NOMO-1 (cell line): ENCODE measurements at regions not wholly inside any gene's neighbourhood (a gene's known extent, or its start where the extent isn't known, plus 50 kb on each side); places are given as distances from the start of the nearest gene placed in this dataset.
"Not testable (repeated sequence)": the region's sequence is repeated elsewhere in the genome, so short reads cannot be mapped to it uniquely, and the experiment has no call there.

Experiments
- DNase-seq, 2 experiments: peaks; one replicate each; lab custom pipeline; 2025; ENCODE audit not compliant: unreplicated experiment in 2 of 2; lab: John Stamatoyannopoulos, UW

GRCh38 chr22:44566911-44567310 is 68.9 kb upstream of the RTL6 start:
- DNase-seq = no peak

- DNase-seq = not testable (repeated sequence)
Observed at GRCh38 chr22:44562651-44563050, 64.6 kb upstream of the RTL6 start.

- DNase-seq = no peak
Observed at GRCh38 chr22:44561139-44561840, 63.3 kb upstream of the RTL6 start.

- not testable (repeated sequence) for DNase-seq
Observed at GRCh38 chr22:44558671-44559070, 60.6 kb upstream of the RTL6 start.

- not testable (repeated sequence) for DNase-seq
Observed at GRCh38 chr22:44557872-44558271, 59.8 kb upstream of the RTL6 start.

- DNase-seq = no peak
Observed at GRCh38 chr22:44557064-44557748, 59.2 kb upstream of the RTL6 start.

GRCh38 chr22:44555597-44555996 is 57.6 kb upstream of the RTL6 start:
- DNase-seq = no peak

GRCh38 chr22:44555046-44555445 is 57.0 kb upstream of the RTL6 start:
- no peak for DNase-seq

GRCh38 chr22:44554411-44554810 is 56.4 kb upstream of the RTL6 start:
- no peak for DNase-seq

GRCh38 chr22:44550711-44551491 is 52.9 kb upstream of the RTL6 start:
- peak; percentile 45 to 65 for DNase-seq

GRCh38 chr22:44549701-44550100 is 51.7 kb upstream of the RTL6 start:
- no peak for DNase-seq

GRCh38 chr22:44548981-44549380 is 50.9 kb upstream of the RTL6 start:
- no peak for DNase-seq
